Tibial artery (tissue), 4 donors: ENCODE measurements at regions not wholly inside any gene's neighbourhood (a gene's known extent, or its start where the extent isn't known, plus 50 kb on each side); places are given as distances from the start of the nearest gene placed in this dataset.

Source experiments
- DNase-seq, 2 donors: peaks; one replicate each; pipeline ENCODE4 v3.0.0-alpha.2; 2019
- H3K27ac ChIP-seq, 2 donors: fragments of 200-600 bp; sonication (generic) in 1 of 2; 1 replicate in 1 of 2; 2 replicates in 1 of 2; pipeline ENCODE4 v1.5.1; 2018 to 2019; ENCODE audit warnings: mild to moderate bottlenecking in 1 of 2
- H3K27me3 ChIP-seq, 2 donors: fragments of 200-600 bp; sonication (generic) in 1 of 2; one replicate each; pipeline versions ENCODE4 v1.5.1 to v1.6.0; 2016 to 2019
- H3K36me3 ChIP-seq, 3 donors: fragments of 200-600 bp; sonication (generic) in 2 of 3; one replicate each; pipeline ENCODE4 v1.5.1; 2016 to 2019; ENCODE audit warnings: mild to moderate bottlenecking in 2 of 3
- H3K4me1 ChIP-seq, 4 donors: fragments of 200-600 bp; sonication (generic) in 2 of 4; 1 replicate in 3 of 4; 2 replicates in 1 of 4; pipeline ENCODE4 v1.5.1; 2016 to 2019
- H3K4me3 ChIP-seq, 2 donors: fragments of 200-600 bp; sonication (generic) in 1 of 2; 1 replicate in 1 of 2; 2 replicates in 1 of 2; pipeline ENCODE4 v1.5.1; 2018 to 2019; ENCODE audit warnings: mild to moderate bottlenecking in 2 of 2
- H3K9me3 ChIP-seq, 3 donors: fragments of 200-600 bp; sonication (generic) in 1 of 3; one replicate each; pipeline ENCODE4 v1.5.1; 2016 to 2019
- CTCF ChIP-seq, 2 experiments: fragments of 200-600 bp in 1 of 2; fragments of 450-650 bp in 1 of 2; IDR thresholded peaks; one replicate each; pipeline ENCODE4 v1.5.1; 2017 to 2019; ENCODE audit warnings: antibody characterized with exemption in 2 of 2, mild to moderate bottlenecking in 1 of 2, moderate library complexity in 1 of 2
- intact Hi-C: fragments of 100-400 bp; cut with DNase I; formaldehyde crosslinking; loops from one replicate; pipeline ENCODE4 v1.15.0; 2023; ENCODE audit warnings: low total_unique reads

- Histone ChIP-seq H3K36me3 (no peaks in the 10 kb centered on the region), H3K4me3 (no peak overlapping the region), H3K27me3 (no peaks in the 10 kb centered on the region), H3K9me3 (no peaks in the 10 kb centered on the region), H3K27ac (no peak overlapping the region), H3K4me1 (no peaks in the 10 kb centered on the region)
- DNase-seq: no peak
- TF ChIP-seq CTCF (IDR thresholded peaks at IDR 0.05): no peak
- intact Hi-C loops: no loop called here
Observed at GRCh38 chr6:142545147-142545546, 243.3 kb downstream of the ADGRG6 start.

DNA sequence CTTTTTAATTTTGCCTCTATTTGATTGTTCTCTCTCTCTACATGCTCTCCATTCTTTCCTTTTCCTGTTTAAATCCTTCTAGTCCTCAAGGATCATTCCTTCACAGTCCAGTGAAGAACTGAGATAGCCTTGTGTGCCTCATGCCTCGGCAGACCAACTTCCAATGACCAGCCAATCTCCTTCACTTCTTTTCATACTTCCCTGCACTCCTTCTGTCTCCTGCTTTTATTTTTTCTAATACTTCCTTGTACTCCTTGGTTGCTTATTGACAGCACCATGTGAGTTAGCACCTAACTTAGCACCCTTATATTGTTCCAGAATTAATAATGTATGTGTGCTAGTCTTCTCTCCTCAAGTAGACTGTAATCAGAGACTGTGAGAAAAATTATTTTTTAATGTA lies 246.8 kb downstream of the ADGRG6 start:
- no peaks in the 10 kb centered on the region for H3K27me3 ChIP-seq
- no peak overlapping the region for H3K4me3 ChIP-seq
- intact Hi-C loops: no loop called here
- no peaks in the 10 kb centered on the region for H3K4me1 ChIP-seq
- no peak for TF ChIP-seq CTCF (IDR thresholded peaks at IDR 0.05)
- H3K27ac ChIP-seq: no peak overlapping the region
- no peaks in the 10 kb centered on the region for H3K36me3 ChIP-seq
- no peak for DNase-seq
- H3K9me3 ChIP-seq: no peaks in the 10 kb centered on the region

- H3K36me3 ChIP-seq: no peaks in the 10 kb centered on the region
- no peaks in the 10 kb centered on the region for H3K4me1 ChIP-seq
- no peaks in the 10 kb centered on the region for H3K9me3 ChIP-seq
- no peak for TF ChIP-seq CTCF (IDR thresholded peaks at IDR 0.05)
- no peak overlapping the region for H3K4me3 ChIP-seq
- DNase-seq: no peak
- no peaks in the 10 kb centered on the region for H3K27me3 ChIP-seq
- intact Hi-C loops: no loop called here
- no peak overlapping the region for H3K27ac ChIP-seq
Observed at GRCh38 chr6:142550310-142551063, 248.7 kb downstream of the ADGRG6 start.

- no peak for DNase-seq
- intact Hi-C loops: no loop called here
- H3K27me3 ChIP-seq: no peaks in the 10 kb centered on the region
- no peaks in the 10 kb centered on the region for H3K9me3 ChIP-seq
- no peak for TF ChIP-seq CTCF (IDR thresholded peaks at IDR 0.05)
- no peak overlapping the region for H3K27ac ChIP-seq
- no peaks in the 10 kb centered on the region for H3K36me3 ChIP-seq
- no peak overlapping the region for H3K4me3 ChIP-seq
- no peaks in the 10 kb centered on the region for H3K4me1 ChIP-seq
Observed at GRCh38 chr6:142551274-142551811, 249.5 kb downstream of the ADGRG6 start.

DNA sequence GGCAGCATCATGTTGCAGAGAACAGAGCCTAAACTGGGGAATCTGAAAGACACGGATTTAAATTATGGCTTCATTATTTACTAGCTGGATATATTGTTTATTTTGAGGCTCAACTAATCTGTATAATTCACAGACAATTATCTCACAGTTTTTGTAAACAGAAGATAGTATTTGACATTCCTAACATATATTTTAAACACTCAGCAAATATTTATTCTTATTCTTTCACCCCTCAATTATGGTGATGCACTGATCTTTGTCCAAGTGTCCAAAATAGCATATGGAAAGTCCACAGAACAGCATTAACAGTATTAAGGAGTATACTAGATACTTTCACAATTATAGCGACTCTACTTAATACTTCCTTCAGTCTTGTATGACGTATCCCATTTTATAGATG lies 257.0 kb downstream of the ADGRG6 start:
- H3K4me1 ChIP-seq: no peaks in the 10 kb centered on the region
- no peaks in the 10 kb centered on the region for H3K36me3 ChIP-seq
- TF ChIP-seq CTCF (IDR thresholded peaks at IDR 0.05): no peak
- H3K27ac ChIP-seq: no peak overlapping the region
- intact Hi-C loops: no loop called here
- H3K27me3 ChIP-seq: no peaks in the 10 kb centered on the region
- H3K9me3 ChIP-seq: no peaks in the 10 kb centered on the region
- no peak overlapping the region for H3K4me3 ChIP-seq
- DNase-seq: no peak
